ENCODE measurements at regions not wholly inside any gene's neighbourhood (a gene's known extent, or its start where the extent isn't known, plus 50 kb on each side); places are given as distances from the start of the nearest gene placed in this dataset.
"Not testable (repeated sequence)": the region's sequence is repeated elsewhere in the genome, so short reads cannot be mapped to it uniquely, and the experiment has no call there.

DNA sequence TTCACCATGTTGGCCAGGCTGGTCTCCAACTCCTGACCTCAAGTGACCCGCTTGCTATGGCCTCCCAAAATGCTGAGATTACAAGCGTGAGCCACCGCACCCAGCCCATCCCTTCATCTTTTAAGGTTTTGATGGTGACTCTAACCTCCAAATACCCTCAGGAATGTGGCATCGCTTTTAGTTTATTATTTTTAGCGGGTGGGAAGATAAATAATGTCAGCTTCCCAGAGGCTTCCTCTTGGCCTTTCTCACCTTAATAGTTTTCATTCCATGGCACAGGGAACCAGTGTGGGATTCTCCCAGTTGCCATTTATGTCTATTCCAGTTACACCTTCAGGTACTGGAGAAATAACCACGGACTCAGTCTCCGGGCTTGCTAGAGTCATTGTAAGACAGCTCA, 92.1 kb upstream of the LRRN2 start:
- Histone ChIP-seq H3K4me3 (ENCODE audit: low read length in 2 of 2) (no peak overlapping the region), H3K9me3 (ENCODE audit: control insufficient read depth in 2 of 2, low read length in 2 of 2) (no peaks in the 10 kb centered on the region), H3K9ac (ENCODE audit: low read length in 2 of 2) (no peak overlapping the region), H3K36me3 (ENCODE audit: control insufficient read depth in 2 of 2, insufficient read depth in 2 of 2, low read length in 2 of 2) (no peaks in the 10 kb centered on the region), H3K27ac (ENCODE audit: low read length) (no peak overlapping the region), H3K4me1 (ENCODE audit: control insufficient read depth, insufficient read depth, low read length) (no peaks in the 10 kb centered on the region), H3K27me3 (ENCODE audit: control insufficient read depth in 1 of 2, insufficient read depth in 2 of 2, low read length in 2 of 2) (peaks cover 0 to 5% of the 10 kb centered on the region in 2 donors)

DNA sequence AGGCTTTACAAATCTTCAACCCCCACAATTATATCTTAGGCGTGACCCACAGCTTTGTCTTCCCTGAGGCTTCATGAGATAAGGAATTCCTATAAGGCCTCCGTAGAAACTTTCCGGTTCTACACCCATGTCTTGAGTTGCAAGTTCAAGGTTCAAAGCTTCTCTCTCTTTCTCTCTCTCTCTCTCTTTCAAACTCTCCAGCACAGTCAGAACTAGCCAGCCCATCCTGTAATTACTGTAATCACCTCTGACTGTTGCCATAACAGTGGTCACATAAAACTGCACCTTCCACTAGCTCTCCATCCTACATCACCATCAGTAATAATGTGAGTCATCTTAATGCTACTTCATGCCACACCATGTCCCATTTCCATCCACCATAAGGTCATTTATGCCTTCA, 90.0 kb upstream of the NFASC start:
- Histone ChIP-seq H3K4me1 (ENCODE audit: control insufficient read depth, insufficient read depth, low read length) (no peaks in the 10 kb centered on the region), H3K9ac (ENCODE audit: low read length in 2 of 2) (no peak overlapping the region), H3K27ac (ENCODE audit: low read length) (no peak overlapping the region), H3K36me3 (ENCODE audit: control insufficient read depth in 2 of 2, insufficient read depth in 2 of 2, low read length in 2 of 2) (no peaks in the 10 kb centered on the region), H3K9me3 (ENCODE audit: control insufficient read depth in 2 of 2, low read length in 2 of 2) (no peaks in the 10 kb centered on the region), H3K27me3 (ENCODE audit: control insufficient read depth in 1 of 2, insufficient read depth in 2 of 2, low read length in 2 of 2) (peaks cover 0 to 2% of the 10 kb centered on the region in 2 donors), H3K4me3 (ENCODE audit: low read length in 2 of 2) (no peak overlapping the region)

DNA sequence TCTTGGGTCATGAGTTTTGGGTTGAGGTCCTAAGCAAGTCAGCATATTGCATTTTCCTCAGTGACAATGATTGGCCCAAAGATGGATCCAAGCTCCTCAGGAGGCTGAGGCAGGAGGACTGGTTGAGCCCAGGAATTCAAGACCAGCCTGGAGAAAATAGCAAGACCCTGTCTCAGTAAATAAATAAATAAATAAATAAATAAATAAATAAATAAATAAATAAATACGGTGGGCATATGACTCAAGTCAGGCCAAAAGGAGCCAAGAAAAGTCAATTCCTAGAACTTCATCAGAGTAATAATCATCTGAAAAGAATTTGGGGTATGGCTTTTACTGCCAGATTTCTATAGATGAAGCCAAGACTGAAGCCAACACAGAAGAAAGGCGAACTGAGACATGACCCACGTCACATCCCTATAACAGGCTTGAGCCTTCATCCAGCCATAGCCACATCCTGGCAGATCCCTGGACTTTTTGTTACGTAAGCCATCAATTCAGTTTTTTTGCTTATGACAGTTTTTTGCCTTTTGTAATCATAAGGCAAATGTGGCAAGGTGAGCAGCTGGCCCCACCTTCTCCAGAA, 88.5 kb upstream of the NFASC start:
- no peak overlapping the region for H3K4me3 ChIP-seq (ENCODE audit: low read length in 2 of 2)
- no peak overlapping the region for H3K27ac ChIP-seq (ENCODE audit: low read length)
- no peaks in the 10 kb centered on the region for H3K4me1 ChIP-seq (ENCODE audit: control insufficient read depth, insufficient read depth, low read length)
- H3K36me3 ChIP-seq (ENCODE audit: control insufficient read depth in 2 of 2, insufficient read depth in 2 of 2, low read length in 2 of 2) = no peaks in the 10 kb centered on the region
- no peaks in the 10 kb centered on the region for H3K9me3 ChIP-seq (ENCODE audit: control insufficient read depth in 2 of 2, low read length in 2 of 2)
- no peak overlapping the region for H3K9ac ChIP-seq (ENCODE audit: low read length in 2 of 2)
- H3K27me3 ChIP-seq (ENCODE audit: control insufficient read depth in 1 of 2, insufficient read depth in 2 of 2, low read length in 2 of 2) = peaks cover 0 to 2% of the 10 kb centered on the region in 2 donors

DNA sequence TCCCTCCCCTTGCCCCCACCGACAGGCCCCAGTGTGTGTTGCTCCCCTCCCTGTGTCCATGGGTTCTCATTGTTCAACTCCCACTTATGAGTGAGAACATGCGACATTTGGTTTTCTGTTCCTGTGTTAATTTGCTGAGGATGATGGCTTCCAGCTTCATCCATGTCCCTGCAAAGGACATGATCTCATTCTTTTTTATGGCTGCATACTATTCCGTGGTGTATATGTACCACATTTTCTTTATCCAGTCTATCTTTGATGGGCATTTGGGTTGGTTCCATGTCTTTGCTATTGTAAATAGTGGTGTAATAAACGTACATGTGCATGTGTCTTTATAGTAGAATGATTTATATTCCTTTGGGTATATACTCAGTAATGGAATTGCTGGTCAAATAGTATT, 85.6 kb upstream of the NFASC start:
- not testable (repeated sequence) for H3K9me3 ChIP-seq (ENCODE audit: control insufficient read depth in 2 of 2, low read length in 2 of 2); H3K27ac ChIP-seq (ENCODE audit: low read length); H3K9ac ChIP-seq (ENCODE audit: low read length in 2 of 2); H3K27me3 ChIP-seq (ENCODE audit: control insufficient read depth in 1 of 2, insufficient read depth in 2 of 2, low read length in 2 of 2); H3K4me3 ChIP-seq (ENCODE audit: low read length in 2 of 2); H3K36me3 ChIP-seq (ENCODE audit: control insufficient read depth in 2 of 2, insufficient read depth in 2 of 2, low read length in 2 of 2); H3K4me1 ChIP-seq (ENCODE audit: control insufficient read depth, insufficient read depth, low read length)

DNA sequence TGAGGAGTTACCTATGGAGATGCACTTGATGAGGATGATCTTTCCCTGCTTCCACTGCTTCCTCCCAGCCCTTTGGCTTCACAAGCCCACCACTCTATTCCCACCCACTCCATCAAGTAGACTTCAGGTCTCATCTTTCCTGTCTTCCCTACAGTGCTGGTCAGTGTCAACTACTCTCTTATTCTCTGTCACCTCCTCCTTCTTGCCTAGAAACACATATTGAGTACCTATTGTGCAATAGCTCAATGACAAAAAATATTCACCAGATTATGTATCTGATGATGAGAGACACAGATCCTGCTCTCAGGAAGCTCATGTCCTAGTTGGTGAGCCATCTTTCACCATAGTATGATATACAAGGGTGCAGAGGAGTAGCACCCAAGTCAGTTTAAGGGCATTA, 82.2 kb upstream of the NFASC start:
- H3K9ac ChIP-seq (ENCODE audit: low read length in 2 of 2) = no peak overlapping the region

DNA sequence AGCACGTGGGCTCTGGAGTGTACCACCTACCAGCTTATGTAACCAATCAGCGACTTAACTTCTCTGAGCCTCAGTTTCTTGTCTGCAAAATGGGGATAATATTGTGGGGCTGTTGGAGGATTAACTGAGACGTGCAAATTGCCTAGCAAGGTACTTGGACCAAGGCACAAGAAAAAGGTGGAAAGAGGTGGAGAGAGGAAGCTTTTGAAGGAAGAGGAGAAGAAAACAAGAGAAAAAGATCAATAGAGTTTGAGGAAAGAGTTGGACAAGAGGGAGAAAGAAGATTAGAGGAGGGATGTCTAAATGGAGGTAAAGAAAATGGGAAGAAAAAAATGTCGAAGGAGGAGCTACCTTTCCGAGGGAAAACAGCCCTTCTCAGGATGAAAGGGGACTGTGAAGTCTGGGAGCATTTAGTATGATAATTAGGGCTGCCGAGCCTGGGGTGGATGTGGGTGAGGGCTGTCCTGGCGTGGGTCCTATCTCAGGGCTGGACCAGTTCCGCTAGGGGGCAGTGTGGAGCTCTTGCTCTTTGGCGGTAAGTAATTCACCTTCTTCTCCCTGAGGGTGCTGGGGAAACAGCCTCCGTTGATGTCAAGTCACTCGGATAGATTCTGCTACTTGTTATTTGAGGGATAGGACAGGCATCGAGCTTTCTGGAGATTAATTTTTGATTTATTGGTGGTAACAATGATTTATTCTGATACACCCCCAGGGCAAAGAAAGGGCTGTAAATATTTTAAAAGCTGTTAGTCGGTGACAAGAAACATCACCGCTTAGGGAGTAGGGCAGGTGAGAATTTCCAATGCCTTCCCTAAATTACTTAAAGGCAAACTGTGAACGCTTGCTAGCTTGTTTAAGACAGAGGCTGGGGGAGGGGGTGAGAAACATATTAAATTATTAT, 79.0 kb upstream of the NFASC start:
- peaks cover 11 to 15% of the 10 kb centered on the region in 2 donors for H3K27me3 ChIP-seq (ENCODE audit: control insufficient read depth in 1 of 2, insufficient read depth in 2 of 2, low read length in 2 of 2)
- H3K27ac ChIP-seq (ENCODE audit: low read length) = no peak overlapping the region
- H3K36me3 ChIP-seq (ENCODE audit: control insufficient read depth in 2 of 2, insufficient read depth in 2 of 2, low read length in 2 of 2) = no peaks in the 10 kb centered on the region
- peaks cover 0 to 2% of the 10 kb centered on the region in 2 donors for H3K9me3 ChIP-seq (ENCODE audit: control insufficient read depth in 2 of 2, low read length in 2 of 2)
- no peak overlapping the region for H3K4me3 ChIP-seq (ENCODE audit: low read length in 2 of 2)
- H3K4me1 ChIP-seq (ENCODE audit: control insufficient read depth, insufficient read depth, low read length) = no peaks in the 10 kb centered on the region
- no peak overlapping the region for H3K9ac ChIP-seq (ENCODE audit: low read length in 2 of 2)

More for the DNA sequence above, 82.2 kb upstream of the NFASC start:
- H3K27me3 ChIP-seq (ENCODE audit: control insufficient read depth in 1 of 2, insufficient read depth in 2 of 2, low read length in 2 of 2) = peaks cover 8 to 15% of the 10 kb centered on the region in 2 donors
- H3K9me3 ChIP-seq (ENCODE audit: control insufficient read depth in 2 of 2, low read length in 2 of 2) = peaks cover 0 to 2% of the 10 kb centered on the region in 2 donors
- no peaks in the 10 kb centered on the region for H3K4me1 ChIP-seq (ENCODE audit: control insufficient read depth, insufficient read depth, low read length)
- no peaks in the 10 kb centered on the region for H3K36me3 ChIP-seq (ENCODE audit: control insufficient read depth in 2 of 2, insufficient read depth in 2 of 2, low read length in 2 of 2)
- no peak overlapping the region for H3K27ac ChIP-seq (ENCODE audit: low read length)
- no peak overlapping the region for H3K4me3 ChIP-seq (ENCODE audit: low read length in 2 of 2)

DNA sequence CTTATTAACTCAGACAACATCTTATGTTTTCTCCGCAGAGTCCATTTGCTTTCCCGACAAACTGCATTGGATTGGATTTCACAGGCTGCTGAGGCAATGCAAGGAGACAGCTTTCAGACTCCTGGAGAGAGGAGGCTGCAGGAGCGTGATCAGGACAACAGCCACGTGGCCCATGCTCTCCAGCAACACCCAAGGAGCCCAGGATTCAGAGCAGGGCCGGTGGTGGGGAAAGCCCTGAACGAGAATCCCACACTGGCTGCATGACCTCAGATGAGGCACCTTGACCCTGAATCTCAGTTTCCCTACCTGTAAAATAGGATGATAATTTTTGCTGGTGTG, 78.3 kb upstream of the NFASC start:
- H3K4me3 ChIP-seq (ENCODE audit: low read length in 2 of 2) = no peak overlapping the region
- H3K9me3 ChIP-seq (ENCODE audit: control insufficient read depth in 2 of 2, low read length in 2 of 2) = peaks cover 0 to 2% of the 10 kb centered on the region in 2 donors
- H3K9ac ChIP-seq (ENCODE audit: low read length in 2 of 2) = no peak overlapping the region
- H3K27me3 ChIP-seq (ENCODE audit: control insufficient read depth in 1 of 2, insufficient read depth in 2 of 2, low read length in 2 of 2) = peaks cover 11 to 15% of the 10 kb centered on the region in 2 donors
- no peak overlapping the region for H3K27ac ChIP-seq (ENCODE audit: low read length)
- H3K4me1 ChIP-seq (ENCODE audit: control insufficient read depth, insufficient read depth, low read length) = no peaks in the 10 kb centered on the region
- H3K36me3 ChIP-seq (ENCODE audit: control insufficient read depth in 2 of 2, insufficient read depth in 2 of 2, low read length in 2 of 2) = no peaks in the 10 kb centered on the region

DNA sequence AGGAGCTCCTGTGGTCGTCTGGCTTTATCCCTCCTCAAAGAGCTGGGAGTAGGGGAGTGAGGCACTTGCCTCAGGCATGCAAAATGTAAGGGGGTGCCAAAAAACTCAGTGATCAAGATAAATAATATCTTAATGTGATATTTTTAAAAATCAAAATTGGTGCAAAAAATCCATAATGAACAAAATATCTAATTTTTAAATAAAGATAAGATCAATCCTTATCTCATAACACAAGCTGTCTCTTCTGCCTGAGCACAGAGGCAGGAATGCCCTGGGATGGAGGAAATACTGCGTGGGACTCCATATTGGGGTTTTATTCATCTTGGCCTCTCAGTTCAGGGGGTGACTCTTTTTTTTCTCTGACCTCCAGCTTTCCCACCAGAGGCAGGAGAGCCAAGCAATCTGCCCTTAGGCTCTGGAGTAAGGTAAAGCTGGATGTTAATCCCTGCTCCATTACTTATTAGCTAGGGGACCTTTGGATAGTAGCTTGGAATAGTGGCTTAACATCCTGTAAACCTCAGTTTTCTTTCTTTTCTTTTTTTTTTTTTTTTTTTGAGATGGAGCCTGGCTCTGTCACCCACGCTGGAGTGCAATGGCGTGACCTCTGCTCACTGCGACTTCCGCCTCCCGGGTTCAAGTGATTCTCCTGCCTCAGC, 77.3 kb upstream of the NFASC start:
- no peaks in the 10 kb centered on the region for H3K36me3 ChIP-seq (ENCODE audit: control insufficient read depth in 2 of 2, insufficient read depth in 2 of 2, low read length in 2 of 2)
- H3K9me3 ChIP-seq (ENCODE audit: control insufficient read depth in 2 of 2, low read length in 2 of 2) = peaks cover 0 to 2% of the 10 kb centered on the region in 2 donors
- peaks cover 9 to 15% of the 10 kb centered on the region in 2 donors for H3K27me3 ChIP-seq (ENCODE audit: control insufficient read depth in 1 of 2, insufficient read depth in 2 of 2, low read length in 2 of 2)
- no peak overlapping the region for H3K4me3 ChIP-seq (ENCODE audit: low read length in 2 of 2)
- no peak overlapping the region for H3K27ac ChIP-seq (ENCODE audit: low read length)
- no peak overlapping the region for H3K9ac ChIP-seq (ENCODE audit: low read length in 2 of 2)
- H3K4me1 ChIP-seq (ENCODE audit: control insufficient read depth, insufficient read depth, low read length) = no peaks in the 10 kb centered on the region

DNA sequence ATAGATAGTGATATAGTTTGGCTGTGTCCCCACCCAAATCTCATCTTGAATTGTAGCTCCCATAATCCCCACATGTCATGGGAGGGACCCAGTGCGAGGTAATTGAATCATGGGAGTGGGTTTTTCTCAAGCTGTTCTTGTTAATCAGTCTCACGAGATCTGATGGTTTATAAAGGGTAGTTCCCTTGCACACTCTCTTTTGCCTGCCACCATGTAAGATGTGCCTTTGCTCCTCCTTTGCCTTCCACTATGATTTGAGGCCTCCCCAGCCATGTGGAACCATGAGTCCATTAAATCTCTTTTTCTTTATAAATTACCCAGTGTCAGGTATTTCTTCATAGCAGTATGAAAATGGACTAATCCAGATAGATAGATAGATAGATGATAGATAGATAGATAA, 73.8 kb upstream of the NFASC start:
- not testable (repeated sequence) for H3K27ac ChIP-seq (ENCODE audit: low read length); H3K4me1 ChIP-seq (ENCODE audit: control insufficient read depth, insufficient read depth, low read length); H3K9ac ChIP-seq (ENCODE audit: low read length in 2 of 2); H3K4me3 ChIP-seq (ENCODE audit: low read length in 2 of 2); H3K27me3 ChIP-seq (ENCODE audit: control insufficient read depth in 1 of 2, insufficient read depth in 2 of 2, low read length in 2 of 2); H3K36me3 ChIP-seq (ENCODE audit: control insufficient read depth in 2 of 2, insufficient read depth in 2 of 2, low read length in 2 of 2); H3K9me3 ChIP-seq (ENCODE audit: control insufficient read depth in 2 of 2, low read length in 2 of 2)

DNA sequence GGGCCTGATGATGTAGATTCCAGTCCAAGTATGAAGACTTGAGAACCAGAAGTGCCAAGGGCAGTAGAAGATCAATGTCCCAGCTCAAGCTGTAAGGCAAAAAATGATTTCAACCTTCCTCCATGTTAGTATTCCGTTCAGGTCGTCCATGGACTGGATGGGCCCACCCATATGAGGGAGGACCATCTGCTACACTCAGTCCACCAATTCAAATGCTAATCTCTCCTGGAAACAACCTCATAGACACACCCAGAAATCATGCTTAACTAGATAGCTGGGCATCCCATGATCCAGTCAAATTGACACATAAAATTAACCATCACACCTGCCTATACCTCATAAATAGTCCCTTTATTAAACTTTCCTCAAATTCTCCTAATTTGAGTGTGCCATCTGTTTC, 73.3 kb upstream of the NFASC start:
- Histone ChIP-seq H3K27ac (ENCODE audit: low read length) (no peak overlapping the region), H3K36me3 (ENCODE audit: control insufficient read depth in 2 of 2, insufficient read depth in 2 of 2, low read length in 2 of 2) (no peaks in the 10 kb centered on the region), H3K4me1 (ENCODE audit: control insufficient read depth, insufficient read depth, low read length) (no peaks in the 10 kb centered on the region), H3K9me3 (ENCODE audit: control insufficient read depth in 2 of 2, low read length in 2 of 2) (no peaks in the 10 kb centered on the region), H3K27me3 (ENCODE audit: control insufficient read depth in 1 of 2, insufficient read depth in 2 of 2, low read length in 2 of 2) (peaks cover 0 to 5% of the 10 kb centered on the region in 2 donors), H3K4me3 (ENCODE audit: low read length in 2 of 2) (no peak overlapping the region), H3K9ac (ENCODE audit: low read length in 2 of 2) (no peak overlapping the region)

DNA sequence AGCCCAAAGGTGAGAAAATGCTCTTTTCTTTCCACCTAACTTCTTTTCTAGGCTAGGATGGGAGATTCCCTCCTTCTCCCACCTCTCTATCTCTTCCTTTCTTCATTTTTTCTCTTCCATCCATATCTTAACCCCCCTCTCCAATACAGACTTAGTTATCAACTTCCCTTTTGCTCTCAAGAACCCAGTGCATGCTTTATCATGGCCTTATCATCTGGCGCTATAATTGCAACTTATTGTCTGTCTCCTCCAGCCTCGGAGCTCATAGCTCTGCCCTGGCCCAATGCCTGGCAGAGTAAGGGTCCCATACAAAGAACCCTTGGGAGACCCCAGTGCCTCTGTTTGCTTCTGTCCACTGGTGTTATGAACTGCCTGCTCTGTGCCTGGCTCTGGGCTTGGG, 71.0 kb upstream of the NFASC start:
- Histone ChIP-seq H3K9ac (ENCODE audit: low read length in 2 of 2) (no peak overlapping the region), H3K4me1 (ENCODE audit: control insufficient read depth, insufficient read depth, low read length) (no peaks in the 10 kb centered on the region), H3K36me3 (ENCODE audit: control insufficient read depth in 2 of 2, insufficient read depth in 2 of 2, low read length in 2 of 2) (no peaks in the 10 kb centered on the region), H3K27me3 (ENCODE audit: control insufficient read depth in 1 of 2, insufficient read depth in 2 of 2, low read length in 2 of 2) (peaks cover 0 to 5% of the 10 kb centered on the region in 2 donors), H3K27ac (ENCODE audit: low read length) (no peak overlapping the region), H3K4me3 (ENCODE audit: low read length in 2 of 2) (no peak overlapping the region), H3K9me3 (ENCODE audit: control insufficient read depth in 2 of 2, low read length in 2 of 2) (no peaks in the 10 kb centered on the region)

Data from stomach smooth muscle (tissue), 2 donors.